ENCODE measurements at regions not wholly inside any gene's neighbourhood (a gene's known extent, or its start where the extent isn't known, plus 50 kb on each side); places are given as distances from the start of the nearest gene placed in this dataset.

DNA sequence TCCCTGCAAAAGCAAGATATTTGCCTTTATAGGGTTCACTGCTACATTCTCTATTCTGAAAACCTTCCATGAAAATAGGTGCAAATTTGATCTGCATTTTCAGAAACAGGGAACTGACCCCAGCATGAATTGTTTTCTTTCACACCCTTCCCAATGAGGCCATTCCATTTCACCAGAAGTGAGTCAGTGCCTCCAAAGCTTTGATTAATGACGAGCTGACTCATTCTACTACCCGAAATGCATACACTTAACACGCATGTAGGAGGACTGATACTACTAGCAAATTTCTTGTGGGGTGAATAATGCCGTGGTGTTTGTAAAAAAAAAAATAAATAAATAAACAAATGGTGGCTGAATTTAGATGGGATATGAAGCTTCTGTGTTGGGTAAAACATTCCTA is 146.9 kb upstream of the FGF13 start (continued):
- TF ChIP-seq MEIS2 (IDR thresholded peaks at IDR 0.05; ENCODE audit: partially characterized antibody) (peak; percentile 97), ZC3H4 (CRISPR knock-in tag; IDR thresholded peaks at IDR 0.05; ENCODE audit: borderline replicate concordance) (no peak), NFE2 (IDR thresholded peaks at IDR 0.05; ENCODE audit: low read depth) (peak; percentile 90), TOE1 (IDR thresholded peaks at IDR 0.05; ENCODE audit: borderline replicate concordance) (no peak), TOE1 (CRISPR knock-in tag; IDR thresholded peaks at IDR 0.05; ENCODE audit: borderline replicate concordance, low read depth) (no peak), ARNT (IDR thresholded peaks at IDR 0.05) (0 out of 4 replicates have a peak, but pooled peaks of 1 of the 2 experiments have one; percentile 31), PML (IDR thresholded peaks at IDR 0.05; ENCODE audit: low read length) (peak; percentile 26; the same call in 1 of the 2 replicates)
- TF ChIP-seq, protein P1, sequence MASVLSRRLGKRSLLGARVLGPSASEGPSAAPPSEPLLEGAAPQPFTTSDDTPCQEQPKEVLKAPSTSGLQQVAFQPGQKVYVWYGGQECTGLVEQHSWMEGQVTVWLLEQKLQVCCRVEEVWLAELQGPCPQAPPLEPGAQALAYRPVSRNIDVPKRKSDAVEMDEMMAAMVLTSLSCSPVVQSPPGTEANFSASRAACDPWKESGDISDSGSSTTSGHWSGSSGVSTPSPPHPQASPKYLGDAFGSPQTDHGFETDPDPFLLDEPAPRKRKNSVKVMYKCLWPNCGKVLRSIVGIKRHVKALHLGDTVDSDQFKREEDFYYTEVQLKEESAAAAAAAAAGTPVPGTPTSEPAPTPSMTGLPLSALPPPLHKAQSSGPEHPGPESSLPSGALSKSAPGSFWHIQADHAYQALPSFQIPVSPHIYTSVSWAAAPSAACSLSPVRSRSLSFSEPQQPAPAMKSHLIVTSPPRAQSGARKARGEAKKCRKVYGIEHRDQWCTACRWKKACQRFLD (CRISPR knock-in tag; IDR thresholded peaks at IDR 0.05), result no peak
- TF ChIP-seq, protein P2, sequence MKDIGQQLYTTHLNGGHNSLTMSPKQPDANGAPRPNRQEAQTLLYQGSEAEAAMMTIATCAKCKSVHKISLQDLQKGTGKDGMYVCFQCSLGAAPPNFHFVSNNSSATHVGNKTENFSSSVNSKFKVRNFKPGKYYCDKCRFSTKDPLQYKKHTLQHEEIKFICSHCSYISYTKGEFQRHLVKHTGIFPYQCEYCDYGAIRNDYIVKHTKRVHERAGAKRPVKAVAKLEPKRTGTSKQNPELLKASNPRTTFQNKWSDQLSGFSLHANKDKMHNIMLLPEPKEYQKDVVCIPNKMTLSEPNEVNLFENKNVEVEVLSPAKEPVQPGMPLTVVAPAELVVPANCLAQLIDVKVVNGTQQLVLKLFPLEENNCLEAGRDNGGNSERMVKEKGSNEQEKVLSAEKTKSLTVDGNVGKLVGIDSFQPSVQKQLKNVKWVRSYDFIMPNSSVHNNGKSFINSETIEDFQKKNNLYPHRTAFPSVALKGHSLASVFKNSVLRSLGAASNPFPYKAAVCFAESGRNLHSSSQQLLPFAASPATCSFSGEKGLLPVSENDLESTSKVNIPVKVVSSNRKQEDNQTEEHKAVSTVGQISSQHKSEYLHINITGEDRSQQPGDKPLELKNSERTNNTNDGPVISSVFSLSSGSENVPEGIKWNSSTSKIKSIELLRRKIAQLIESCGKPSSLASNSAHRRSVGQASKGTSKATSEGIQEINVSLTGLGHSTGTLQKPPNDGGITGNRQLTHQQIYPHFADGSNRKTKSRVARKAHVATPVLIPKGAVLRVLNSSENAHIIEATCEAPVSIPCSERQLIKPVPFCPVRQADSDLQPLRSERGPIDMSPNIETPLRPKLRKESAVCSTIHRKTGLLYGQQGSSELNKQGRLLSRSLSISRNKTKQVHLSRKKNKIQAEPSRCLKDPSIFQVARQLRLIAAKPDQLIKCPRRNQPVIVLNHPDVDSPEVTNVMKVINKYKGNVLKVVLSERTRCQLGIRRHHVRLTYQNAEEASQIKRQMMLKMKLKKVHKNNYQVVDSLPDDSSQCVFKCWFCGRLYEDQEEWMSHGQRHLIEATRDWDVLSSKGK (CRISPR knock-in tag; IDR thresholded peaks at IDR 0.05), result no peak
- TF ChIP-seq, protein P3, sequence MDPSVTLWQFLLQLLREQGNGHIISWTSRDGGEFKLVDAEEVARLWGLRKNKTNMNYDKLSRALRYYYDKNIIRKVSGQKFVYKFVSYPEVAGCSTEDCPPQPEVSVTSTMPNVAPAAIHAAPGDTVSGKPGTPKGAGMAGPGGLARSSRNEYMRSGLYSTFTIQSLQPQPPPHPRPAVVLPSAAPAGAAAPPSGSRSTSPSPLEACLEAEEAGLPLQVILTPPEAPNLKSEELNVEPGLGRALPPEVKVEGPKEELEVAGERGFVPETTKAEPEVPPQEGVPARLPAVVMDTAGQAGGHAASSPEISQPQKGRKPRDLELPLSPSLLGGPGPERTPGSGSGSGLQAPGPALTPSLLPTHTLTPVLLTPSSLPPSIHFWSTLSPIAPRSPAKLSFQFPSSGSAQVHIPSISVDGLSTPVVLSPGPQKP (CRISPR knock-in tag; IDR thresholded peaks at IDR 0.05), result no peak
